ENCODE measurements at regions not wholly inside any gene's neighbourhood (a gene's known extent, or its start where the extent isn't known, plus 50 kb on each side); places are given as distances from the start of the nearest gene placed in this dataset.

- no peak for DNase-seq
These were observed 579.2 kb upstream of the PKN2 start for GRCh38 chr1:88104886-88105285.

GRCh38 chr1:88111816-88112215 lies 572.3 kb upstream of the PKN2 start:
- DNase-seq = no peak

- no peak for DNase-seq
These were observed 566.5 kb upstream of the PKN2 start for GRCh38 chr1:88117597-88117996.

GRCh38 chr1:88118176-88118845 lies 565.8 kb upstream of the PKN2 start:
- DNase-seq = no peak

- no peak for DNase-seq
These were observed 559.5 kb upstream of the PKN2 start for GRCh38 chr1:88124614-88125013.

GRCh38 chr1:88126467-88126866 lies 557.6 kb upstream of the PKN2 start:
- DNase-seq = no peak

GRCh38 chr1:88133991-88134390 lies 550.1 kb upstream of the PKN2 start:
- no peak for DNase-seq

- DNase-seq = no peak
These were observed 548.8 kb upstream of the PKN2 start for GRCh38 chr1:88134983-88135921.

- no peak for DNase-seq
These were observed 544.4 kb upstream of the PKN2 start for GRCh38 chr1:88139633-88140032.

- no peak for DNase-seq
These were observed 543.7 kb upstream of the PKN2 start for GRCh38 chr1:88140325-88140724.

- no peak for DNase-seq
These were observed 542.5 kb upstream of the PKN2 start for GRCh38 chr1:88141499-88142074.

GRCh38 chr1:88145752-88146151 lies 538.3 kb upstream of the PKN2 start:
- no peak for DNase-seq

GRCh38 chr1:88149686-88150085 lies 534.4 kb upstream of the PKN2 start:
- DNase-seq = no peak

- DNase-seq = no peak
These were observed 533.7 kb upstream of the PKN2 start for GRCh38 chr1:88150330-88150729.

GRCh38 chr1:88163187-88163586 lies 520.9 kb upstream of the PKN2 start:
- DNase-seq = no peak

GRCh38 chr1:88168126-88168525 lies 515.9 kb upstream of the PKN2 start:
- DNase-seq = no peak

- no peak for DNase-seq
These were observed 514.9 kb upstream of the PKN2 start for GRCh38 chr1:88169139-88169538.

GRCh38 chr1:88169939-88170338 lies 514.1 kb upstream of the PKN2 start:
- no peak for DNase-seq

GRCh38 chr1:88175120-88175630 lies 508.9 kb upstream of the PKN2 start:
- no peak for DNase-seq

GRCh38 chr1:88175631-88176226 lies 508.3 kb upstream of the PKN2 start:
- no peak for DNase-seq

GRCh38 chr1:88179943-88180342 lies 504.1 kb upstream of the PKN2 start:
- no peak for DNase-seq

GRCh38 chr1:88180449-88181108 lies 503.5 kb upstream of the PKN2 start:
- peak; percentile 58 for DNase-seq

- DNase-seq = no peak
These were observed 497.2 kb upstream of the PKN2 start for GRCh38 chr1:88186911-88187310.
